Skeletal muscle tissue (tissue), 3 donors: ENCODE measurements at regions not wholly inside any gene's neighbourhood (a gene's known extent, or its start where the extent isn't known, plus 50 kb on each side); places are given as distances from the start of the nearest gene placed in this dataset.

Experiments used
- H3K27ac ChIP-seq: one replicate; pipeline ENCODE4 v1.7.0; 2013; ENCODE audit warnings: mild to moderate bottlenecking, low read depth, low read length, inconsistent platforms
- H3K27me3 ChIP-seq, 3 donors: one replicate each; pipeline ENCODE4 v1.7.0; 2013; ENCODE audit warnings: low read length in 3 of 3; ENCODE audit not compliant: control insufficient read depth in 3 of 3, insufficient read depth in 3 of 3
- H3K36me3 ChIP-seq, 3 donors: one replicate each; pipeline ENCODE4 v1.7.0; 2013; ENCODE audit warnings: low read length in 3 of 3; ENCODE audit not compliant: control insufficient read depth in 3 of 3, insufficient read depth in 3 of 3
- H3K4me1 ChIP-seq, 3 donors: one replicate each; pipeline ENCODE4 v1.7.0; 2013; ENCODE audit warnings: low read length in 3 of 3, mild to moderate bottlenecking in 3 of 3; ENCODE audit not compliant: control insufficient read depth in 3 of 3, insufficient read depth in 3 of 3
- H3K4me3 ChIP-seq, 3 donors: one replicate each; pipeline ENCODE4 v1.7.0; 2013; ENCODE audit warnings: low read length in 3 of 3
- H3K9ac ChIP-seq, 3 donors: one replicate each; pipeline ENCODE4 v1.7.0; 2013; ENCODE audit warnings: low read length in 3 of 3, mild to moderate bottlenecking in 3 of 3, moderate library complexity in 2 of 3, low read depth in 1 of 3
- H3K9me3 ChIP-seq, 3 donors: one replicate each; pipeline ENCODE4 v1.7.0; 2013; ENCODE audit warnings: low read length in 3 of 3; ENCODE audit not compliant: control insufficient read depth in 3 of 3
- donor health status: Osteomylitis.

GRCh38 chr15:59873644-59874272, 130.4 kb upstream of the FOXB1 start:
- Histone ChIP-seq H3K9me3 (no peaks in the 10 kb centered on the region), H3K36me3 (no peaks in the 10 kb centered on the region), H3K9ac (no peak overlapping the region), H3K4me1 (no peaks in the 10 kb centered on the region), H3K27me3 (peaks cover 6 to 15% (median 15%) of the 10 kb centered on the region in 3 donors), H3K4me3 (no peak overlapping the region), H3K27ac (no peak overlapping the region)

DNA sequence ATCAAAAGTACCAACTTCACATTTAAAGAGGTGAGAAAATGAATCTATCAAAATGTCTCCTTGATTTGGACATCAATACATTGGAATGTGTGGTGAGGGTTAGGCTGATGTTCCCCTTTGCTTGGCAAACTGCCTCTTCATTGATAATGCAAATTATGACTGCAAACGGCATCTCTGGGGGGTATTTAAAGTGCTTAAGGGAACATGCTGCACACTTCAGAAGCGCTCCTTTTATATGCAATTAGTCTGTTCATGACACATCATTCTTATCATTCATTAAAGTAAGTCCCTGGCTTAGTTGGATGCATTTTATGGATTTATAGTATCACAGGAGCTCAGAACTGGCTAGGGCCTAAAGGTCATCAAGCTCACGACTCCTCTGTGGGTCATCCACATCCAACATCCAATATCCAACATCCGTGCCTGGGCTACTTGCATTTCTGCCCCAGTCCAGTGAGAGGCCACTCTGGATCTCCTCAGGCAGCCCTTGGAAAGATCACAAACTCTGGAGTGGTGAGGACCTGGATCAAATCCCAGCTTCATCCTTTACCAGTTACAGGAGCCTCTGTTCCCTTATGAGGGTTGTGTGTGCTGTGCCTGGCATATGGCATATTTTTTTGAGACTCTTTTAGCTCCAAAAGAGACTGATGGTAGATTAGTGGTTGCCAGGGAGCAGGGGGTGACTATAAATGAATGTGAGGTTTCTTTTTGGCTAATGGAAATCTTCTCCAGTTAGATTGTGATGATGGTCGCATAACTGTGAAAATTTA, 136.8 kb upstream of the FOXB1 start:
- Histone ChIP-seq H3K4me3 (no peak overlapping the region), H3K27ac (no peak overlapping the region), H3K27me3 (peaks cover 0 to 14% (median 6%) of the 10 kb centered on the region in 3 donors), H3K4me1 (no peaks in the 10 kb centered on the region), H3K9me3 (no peaks in the 10 kb centered on the region), H3K9ac (no peak overlapping the region), H3K36me3 (no peaks in the 10 kb centered on the region)

GRCh38 chr15:59866642-59867041, 137.5 kb upstream of the FOXB1 start:
- Histone ChIP-seq H3K27ac (no peak overlapping the region), H3K9ac (no peak overlapping the region), H3K36me3 (no peaks in the 10 kb centered on the region), H3K4me3 (no peak overlapping the region), H3K4me1 (no peaks in the 10 kb centered on the region), H3K27me3 (peaks cover 0 to 16% (median 6%) of the 10 kb centered on the region in 3 donors), H3K9me3 (no peaks in the 10 kb centered on the region)

- Histone ChIP-seq H3K9me3 (no peaks in the 10 kb centered on the region), H3K4me3 (no peak overlapping the region), H3K36me3 (no peaks in the 10 kb centered on the region), H3K9ac (no peak overlapping the region), H3K4me1 (no peaks in the 10 kb centered on the region), H3K27ac (no peak overlapping the region), H3K27me3 (peaks cover 5 to 21% (median 8%) of the 10 kb centered on the region in 3 donors)
Measured at GRCh38 chr15:59862191-59863155, 141.6 kb upstream of the FOXB1 start.

DNA sequence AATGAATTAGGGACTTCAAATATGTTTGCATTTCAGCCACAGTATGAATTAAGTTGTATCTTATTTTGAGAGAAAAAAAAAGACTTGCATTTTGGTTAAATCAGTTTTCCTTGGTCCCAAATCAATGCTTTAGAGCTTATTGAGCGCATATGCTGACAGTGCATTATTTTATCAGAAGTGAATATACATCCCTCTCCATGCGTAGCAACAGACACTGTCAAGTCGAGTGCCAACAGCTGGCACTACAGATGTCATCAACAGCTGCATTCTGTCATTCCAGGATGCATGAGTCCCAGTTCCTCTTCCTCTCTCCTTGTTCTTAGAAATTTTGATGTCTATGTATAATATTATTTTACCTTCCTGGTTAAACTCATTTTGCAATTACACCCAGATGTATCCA, 156.1 kb upstream of the FOXB1 start:
- peaks cover 2 to 8% (median 4%) of the 10 kb centered on the region in 3 donors for H3K27me3 ChIP-seq

GRCh38 chr15:59845942-59846499, 156.9 kb upstream of the BNIP2 start:
- Histone ChIP-seq H3K27me3 (peaks cover 4 to 8% (median 5%) of the 10 kb centered on the region in 3 donors), H3K4me3 (no peak overlapping the region), H3K9me3 (no peaks in the 10 kb centered on the region), H3K27ac (no peak overlapping the region), H3K4me1 (no peaks in the 10 kb centered on the region), H3K36me3 (no peaks in the 10 kb centered on the region), H3K9ac (no peak overlapping the region)

More for the DNA sequence above, 156.1 kb upstream of the FOXB1 start:
- H3K4me3 ChIP-seq = no peak overlapping the region
- H3K4me1 ChIP-seq = no peaks in the 10 kb centered on the region
- no peaks in the 10 kb centered on the region for H3K9me3 ChIP-seq
- no peaks in the 10 kb centered on the region for H3K36me3 ChIP-seq
- H3K27ac ChIP-seq = no peak overlapping the region
- no peak overlapping the region for H3K9ac ChIP-seq

- Histone ChIP-seq H3K36me3 (no peaks in the 10 kb centered on the region), H3K9ac (no peak overlapping the region), H3K27me3 (peaks cover 4 to 12% (median 6%) of the 10 kb centered on the region in 3 donors), H3K27ac (no peak overlapping the region), H3K4me3 (no peak overlapping the region), H3K4me1 (no peaks in the 10 kb centered on the region), H3K9me3 (no peaks in the 10 kb centered on the region)
Measured at GRCh38 chr15:59843609-59844008, 154.5 kb upstream of the BNIP2 start.

- H3K4me3 ChIP-seq = no peak overlapping the region
- peaks cover 2 to 16% (median 14%) of the 10 kb centered on the region in 3 donors for H3K27me3 ChIP-seq
- no peak overlapping the region for H3K27ac ChIP-seq
- H3K9me3 ChIP-seq = no peaks in the 10 kb centered on the region
- no peak overlapping the region for H3K9ac ChIP-seq
- no peaks in the 10 kb centered on the region for H3K4me1 ChIP-seq
- H3K36me3 ChIP-seq = no peaks in the 10 kb centered on the region
Measured at GRCh38 chr15:59841036-59841435, 151.9 kb upstream of the BNIP2 start.

DNA sequence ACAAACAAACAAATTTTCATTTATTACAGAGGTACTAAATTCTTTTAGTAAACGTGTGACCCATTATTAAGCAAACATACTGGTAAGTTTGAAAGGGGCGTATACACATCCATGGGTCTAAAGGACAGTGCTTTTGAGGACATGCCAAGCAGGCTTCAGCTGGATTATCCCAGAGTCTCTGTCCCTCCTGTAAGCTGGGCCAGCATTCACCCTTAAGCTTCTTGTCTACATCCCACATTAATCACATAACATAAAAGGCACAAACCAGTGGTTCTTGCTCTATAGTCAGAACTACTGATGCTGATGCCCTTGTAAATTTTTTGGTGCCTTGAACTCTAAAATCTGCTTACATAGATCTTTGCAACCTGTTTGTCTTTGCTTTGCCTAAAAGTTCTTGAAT, 150.8 kb upstream of the BNIP2 start:
- no peaks in the 10 kb centered on the region for H3K36me3 ChIP-seq
- H3K27me3 ChIP-seq = peaks cover 2 to 14% (median 11%) of the 10 kb centered on the region in 3 donors
- no peaks in the 10 kb centered on the region for H3K4me1 ChIP-seq
- H3K9me3 ChIP-seq = no peaks in the 10 kb centered on the region
- H3K4me3 ChIP-seq = no peak overlapping the region
- H3K9ac ChIP-seq = no peak overlapping the region
- H3K27ac ChIP-seq = no peak overlapping the region
